Stimulated activated CD4-positive, alpha-beta T cell treated with anti-CD3 and anti-CD28 coated beads, Interleukin-4, amount 100 ng/mL, for 24 hours (primary cell): ENCODE measurements at regions not wholly inside any gene's neighbourhood (a gene's known extent, or its start where the extent isn't known, plus 50 kb on each side); places are given as distances from the start of the nearest gene placed in this dataset.

Source experiments
- DNase-seq: peaks from one replicate; pipeline ENCODE4 v3.0.0-alpha.2; 2020

GRCh38 chr18:78740876-78741275, 238.7 kb upstream of the SALL3 start:
- DNase-seq, result no peak

GRCh38 chr18:78741381-78742217, 238.0 kb upstream of the SALL3 start:
- DNase-seq, result no peak

- no peak for DNase-seq
These were observed 237.3 kb upstream of the SALL3 start for GRCh38 chr18:78742218-78742745.

DNA sequence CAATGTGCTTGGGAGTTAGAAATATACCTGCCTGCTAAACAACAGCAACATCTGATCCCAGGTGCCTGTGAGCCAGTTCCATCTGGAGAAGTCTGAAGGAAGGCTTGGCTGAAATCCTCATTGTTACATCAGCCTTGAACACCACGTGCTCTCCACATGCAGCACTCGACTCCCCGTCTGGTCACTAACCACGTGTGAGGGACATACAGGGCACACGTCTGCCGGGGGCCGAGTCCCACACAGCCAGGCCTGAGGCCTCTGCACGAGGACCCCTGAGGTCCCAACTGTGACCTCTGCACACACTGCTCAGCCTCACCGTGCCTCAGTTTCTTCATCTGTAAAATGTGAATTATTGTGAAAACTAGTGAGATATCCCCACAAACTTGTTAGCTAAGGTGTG, 236.5 kb upstream of the SALL3 start:
- no peak for DNase-seq

GRCh38 chr18:78751664-78752063, 228.0 kb upstream of the SALL3 start:
- no peak for DNase-seq

DNA sequence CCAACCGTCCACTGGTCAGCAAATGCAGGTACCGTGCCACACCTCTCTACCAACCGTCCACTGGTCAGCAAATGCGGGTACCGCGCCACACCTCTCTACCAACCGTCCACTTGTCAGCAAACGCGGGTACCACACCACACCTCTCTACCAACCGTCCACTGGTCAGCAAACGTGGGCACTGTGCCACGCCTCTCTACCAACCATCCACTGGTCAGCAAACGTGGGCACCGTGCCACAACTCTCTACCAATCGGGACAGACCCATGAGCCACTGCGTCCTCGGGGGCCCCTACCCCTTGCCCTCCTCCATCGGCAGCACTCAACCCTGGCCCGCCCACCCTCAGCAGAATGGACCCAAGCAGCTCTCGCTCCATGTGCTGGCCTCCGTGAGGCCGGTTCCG, 226.4 kb upstream of the SALL3 start:
- no peak for DNase-seq

GRCh38 chr18:78754311-78755043, 225.1 kb upstream of the SALL3 start:
- no peak for DNase-seq

DNA sequence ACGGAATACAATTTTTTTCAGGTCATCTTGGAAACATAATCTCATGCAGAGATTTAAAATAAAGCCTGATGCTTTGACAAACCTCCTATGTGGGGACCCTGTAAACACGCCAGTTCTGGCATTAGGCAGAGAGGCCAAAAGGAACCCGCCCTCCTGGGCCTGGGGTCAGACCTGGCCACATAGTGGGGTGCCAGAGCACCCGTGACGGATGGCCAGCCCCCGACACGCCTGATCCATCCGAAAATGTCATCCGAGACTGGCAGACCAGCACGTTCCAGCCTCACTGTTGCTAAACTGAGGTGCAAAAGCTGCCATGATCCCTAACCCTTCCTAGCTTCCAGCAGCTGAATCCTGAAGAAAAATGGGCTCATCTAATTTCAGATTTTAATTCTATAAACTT, 222.6 kb upstream of the SALL3 start:
- no peak for DNase-seq

- no peak for DNase-seq
These were observed 221.1 kb upstream of the SALL3 start for GRCh38 chr18:78758496-78758895.

- no peak for DNase-seq
These were observed 216.9 kb upstream of the SALL3 start for GRCh38 chr18:78762753-78763152.

- DNase-seq, result no peak
These were observed 215.1 kb upstream of the SALL3 start for GRCh38 chr18:78764544-78764943.

DNA sequence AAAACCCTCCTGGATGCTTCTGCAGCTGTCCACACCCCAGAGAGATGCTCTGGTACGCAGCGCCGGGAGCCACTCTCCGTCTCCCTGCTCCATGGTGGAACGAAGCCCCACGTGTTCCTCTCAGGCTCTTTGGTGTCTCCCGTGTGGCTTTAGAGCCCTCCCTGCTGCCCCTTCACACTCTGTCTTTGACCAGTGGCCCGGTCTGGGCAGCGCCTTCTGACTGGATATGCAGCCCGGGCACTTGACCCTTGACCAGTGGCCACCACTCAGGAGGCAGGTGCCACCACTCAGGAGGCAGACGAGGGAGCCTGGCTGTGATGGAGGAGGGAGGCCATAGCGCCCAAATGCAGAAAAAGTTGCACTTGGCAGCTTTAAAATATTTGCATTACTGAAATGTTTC, 214.5 kb upstream of the SALL3 start:
- no peak for DNase-seq

GRCh38 chr18:78765637-78766281, 213.9 kb upstream of the SALL3 start:
- DNase-seq, result no peak

DNA sequence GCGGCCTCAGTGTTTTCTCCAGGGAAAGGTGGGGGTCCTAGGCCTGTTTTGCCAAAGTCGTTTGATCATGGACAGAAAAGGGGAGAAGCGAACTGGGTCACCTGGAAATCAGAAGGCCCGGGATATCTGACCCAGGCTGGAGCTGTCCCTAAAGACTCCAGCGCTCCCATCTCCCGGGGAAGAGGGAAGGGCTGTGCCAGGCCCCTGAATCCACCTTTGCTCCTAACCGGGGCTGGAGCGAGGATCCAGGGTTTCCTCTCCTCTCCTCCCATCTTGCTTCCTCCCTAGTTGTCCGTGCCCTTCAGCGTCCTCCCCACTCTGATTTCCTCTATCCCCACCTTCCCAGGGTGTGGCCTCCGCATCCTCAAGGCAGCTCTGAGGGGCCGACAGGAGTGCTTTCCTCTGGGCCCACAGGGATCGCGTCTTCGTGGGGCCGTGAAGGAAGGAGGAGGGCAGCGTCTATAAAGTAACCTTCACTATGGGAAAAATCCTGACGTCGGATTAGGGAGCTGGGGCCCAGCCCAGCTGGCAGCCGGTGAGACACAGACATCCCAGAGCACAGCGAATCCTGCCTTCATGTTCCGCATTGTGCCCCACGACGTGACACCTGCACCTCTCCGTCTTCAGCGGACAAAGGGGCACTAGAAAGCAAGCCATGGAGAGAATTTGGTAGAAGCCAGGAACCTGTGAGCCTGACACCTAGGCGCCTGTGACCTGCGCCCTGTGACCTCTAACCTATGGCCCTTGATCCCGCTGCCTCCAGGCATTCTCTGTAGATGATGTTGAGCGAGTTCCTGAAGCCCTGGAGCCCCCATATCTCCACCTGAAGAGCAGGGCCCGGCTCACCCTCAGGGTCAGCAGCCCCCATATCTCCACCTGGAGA, 212.7 kb upstream of the SALL3 start:
- DNase-seq, result no peak

- DNase-seq, result no peak
These were observed 212.0 kb upstream of the SALL3 start for GRCh38 chr18:78767648-78768071.

- DNase-seq, result no peak
These were observed 211.4 kb upstream of the SALL3 start for GRCh38 chr18:78768221-78768620.

DNA sequence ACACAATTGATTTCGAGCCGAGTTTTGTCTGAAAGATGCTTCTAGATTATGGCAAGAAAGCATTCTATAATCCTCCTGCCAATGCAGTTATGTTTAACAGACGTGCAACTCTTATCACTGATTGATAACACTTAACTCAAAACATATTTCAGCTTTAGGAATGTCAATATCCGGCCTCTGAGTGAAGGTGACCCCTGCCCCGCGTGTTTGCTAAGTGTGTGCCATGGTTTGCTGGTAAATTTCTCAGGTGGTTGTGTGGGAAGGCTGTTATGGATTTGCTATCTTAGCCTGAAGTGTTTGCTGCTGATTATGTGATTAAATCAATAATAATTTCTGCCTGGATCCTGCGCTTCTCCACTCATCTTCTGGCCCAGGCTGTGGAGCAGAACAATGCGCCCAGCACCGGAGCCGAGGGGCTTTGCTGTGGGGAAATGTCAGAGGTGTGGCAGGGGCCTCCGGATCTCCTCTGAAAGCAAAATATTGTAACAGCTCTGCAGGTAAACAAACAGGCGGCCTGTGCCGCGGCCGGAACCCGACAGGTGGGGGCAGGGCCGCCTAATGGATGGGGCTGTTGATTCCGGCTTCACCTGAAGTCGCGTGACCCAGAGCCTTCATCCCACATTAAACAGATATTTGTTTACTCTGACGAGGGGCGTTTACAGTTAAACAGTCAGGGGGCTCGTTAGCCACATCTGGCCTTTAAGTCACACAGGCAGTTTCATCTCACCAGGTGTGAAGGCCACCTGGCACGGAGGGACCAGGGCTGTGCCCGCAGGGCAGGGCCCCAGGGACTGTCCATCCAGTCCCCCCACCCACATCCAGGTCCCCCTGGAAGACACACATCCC, 210.7 kb upstream of the SALL3 start:
- DNase-seq, result no peak

GRCh38 chr18:78769502-78770105, 210.0 kb upstream of the SALL3 start:
- DNase-seq, result no peak

GRCh38 chr18:78770139-78770822, 209.3 kb upstream of the SALL3 start:
- DNase-seq, result no peak

DNA sequence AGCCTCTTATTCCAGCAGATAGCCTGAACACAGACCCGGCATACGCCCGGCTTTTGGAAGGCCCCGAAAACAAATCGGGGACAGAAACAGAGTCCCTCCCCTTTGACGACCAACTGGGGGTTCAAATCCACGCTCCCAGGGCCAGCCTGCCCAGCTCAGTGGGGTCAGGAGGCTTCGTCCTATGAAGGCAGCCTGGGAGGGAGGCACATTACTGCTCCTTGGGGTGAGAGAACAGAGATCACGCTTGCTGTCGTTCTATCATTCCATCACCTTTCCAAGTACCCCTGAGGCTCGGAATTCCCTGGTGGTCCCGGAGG, 208.8 kb upstream of the SALL3 start:
- DNase-seq, result no peak
